PFSK-1 (cell line): ENCODE measurements at regions not wholly inside any gene's neighbourhood (a gene's known extent, or its start where the extent isn't known, plus 50 kb on each side); places are given as distances from the start of the nearest gene placed in this dataset.

Experiments
- POLR2AphosphoS5 ChIP-seq: IDR thresholded peaks from 2 replicates; pipeline ENCODE4 v1.6.1; 2012; ENCODE audit warnings: low read depth, mild to moderate bottlenecking, control low read depth, low read length, moderate library complexity
- REST ChIP-seq, 2 experiments: IDR thresholded peaks; 2 replicates each; pipeline versions ENCODE4 v1.6.1 to v1.8.0; 2011 to 2012; ENCODE audit warnings: low read depth in 2 of 2, low read length in 2 of 2, control low read depth in 1 of 2, inconsistent platforms in 1 of 2, mild to moderate bottlenecking in 1 of 2, moderate library complexity in 1 of 2; ENCODE audit not compliant: insufficient read depth in 1 of 2
- SIN3A ChIP-seq: IDR thresholded peaks from 2 replicates; pipeline ENCODE4 v1.6.1; 2012; ENCODE audit warnings: mild to moderate bottlenecking, low read length, moderate library complexity, borderline replicate concordance; ENCODE audit not compliant: insufficient read depth
- TAF1 ChIP-seq: IDR thresholded peaks from 2 replicates; pipeline ENCODE4 v1.6.1; 2012; ENCODE audit warnings: low read length, control low read depth, borderline replicate concordance; ENCODE audit not compliant: insufficient read depth

GRCh38 chr17:71464751-71465150 lies 656.1 kb upstream of the SOX9 start:
- TF ChIP-seq SIN3A (no peak), TAF1 (no peak), POLR2AphosphoS5 (no peak), REST (IDR thresholded peaks at IDR 0.05; ENCODE audit: insufficient read depth in 1 of 2, low read depth in 2 of 2, low read length in 2 of 2) (no peak)
